Neuronal stem cell (in vitro differentiated cells): ENCODE measurements at regions not wholly inside any gene's neighbourhood (a gene's known extent, or its start where the extent isn't known, plus 50 kb on each side); places are given as distances from the start of the nearest gene placed in this dataset.
"Not testable (repeated sequence)": the region's sequence is repeated elsewhere in the genome, so short reads cannot be mapped to it uniquely, and the experiment has no call there.

Experiments
- DNase-seq: peaks from one replicate; pipeline ENCODE4 v3.0.0-alpha.2; 2013; ENCODE audit warnings: low spot score
- H2AFZ ChIP-seq: one replicate; pipeline ENCODE4 v1.6.1; 2013; ENCODE audit warnings: mild to moderate bottlenecking, low read length, inconsistent platforms
- H2AK5ac ChIP-seq: 2 replicates; pipeline ENCODE4 v1.6.1; 2013; ENCODE audit warnings: low read depth, mild to moderate bottlenecking, inconsistent platforms, low read length, moderate library complexity, mixed read lengths
- H2BK120ac ChIP-seq: 2 replicates; pipeline ENCODE4 v1.6.1; 2013; ENCODE audit warnings: low read depth, mild to moderate bottlenecking, inconsistent platforms, low read length, moderate library complexity, mixed read lengths
- H2BK12ac ChIP-seq: one replicate; pipeline ENCODE4 v1.6.1; 2013; ENCODE audit warnings: low read length, inconsistent platforms
- H2BK15ac ChIP-seq: 2 replicates; pipeline ENCODE4 v1.6.1; 2013; ENCODE audit warnings: mild to moderate bottlenecking, low read length, inconsistent platforms, mixed read lengths
- H2BK5ac ChIP-seq: one replicate; pipeline ENCODE4 v1.6.1; 2013; ENCODE audit warnings: inconsistent platforms, mild to moderate bottlenecking, low read length, moderate library complexity
- H3K14ac ChIP-seq: one replicate; pipeline ENCODE4 v1.6.1; 2013; ENCODE audit warnings: low read length, inconsistent platforms
- H3K18ac ChIP-seq: 2 replicates; pipeline ENCODE4 v1.6.1; 2013; ENCODE audit warnings: low read length, inconsistent platforms
- H3K23ac ChIP-seq: 2 replicates; pipeline ENCODE4 v1.6.1; 2013; ENCODE audit warnings: low read depth, mild to moderate bottlenecking, mixed read lengths, low read length, inconsistent platforms; ENCODE audit not compliant: poor library complexity
- H3K27ac ChIP-seq: replicated peaks from 3 replicates; pipeline ENCODE4 v1.5.1; 2013; ENCODE audit warnings: low read length, inconsistent platforms
- H3K27me3 ChIP-seq, 3 experiments: 2 replicates each; pipeline ENCODE4 v1.6.1; 2013; ENCODE audit warnings: low read length in 3 of 3, mild to moderate bottlenecking in 2 of 3, inconsistent platforms in 1 of 3, low read depth in 1 of 3, mixed read lengths in 1 of 3, moderate library complexity in 1 of 3; ENCODE audit not compliant: control insufficient read depth in 3 of 3, insufficient read depth in 3 of 3
- H3K36me3 ChIP-seq, 2 donors: replicated peaks in 1 of 2; 2 replicates each; pipeline ENCODE4 v1.6.1; 2013; ENCODE audit warnings: low read length in 2 of 2; ENCODE audit not compliant: control insufficient read depth in 2 of 2, insufficient read depth in 2 of 2
- H3K4ac ChIP-seq: 2 replicates; pipeline ENCODE4 v1.6.1; 2013; ENCODE audit warnings: inconsistent platforms, mild to moderate bottlenecking, low read length, moderate library complexity
- H3K4me1 ChIP-seq, 2 donors: 1 replicate in 1 of 2; 2 replicates in 1 of 2; pipeline ENCODE4 v1.6.1; 2013; ENCODE audit warnings: low read length in 2 of 2, low read depth in 1 of 2; ENCODE audit not compliant: control insufficient read depth in 2 of 2, insufficient read depth in 1 of 2
- H3K4me2 ChIP-seq: one replicate; pipeline ENCODE4 v1.6.1; 2013; ENCODE audit warnings: mild to moderate bottlenecking, low read length, inconsistent platforms; ENCODE audit not compliant: insufficient read depth, poor library complexity, severe bottlenecking
- H3K4me3 ChIP-seq, 2 donors: 2 replicates each; pipeline ENCODE4 v1.5.1; 2013; ENCODE audit warnings: low read length in 2 of 2, mild to moderate bottlenecking in 2 of 2, inconsistent platforms in 1 of 2, moderate library complexity in 1 of 2
- H3K79me1 ChIP-seq: one replicate; pipeline ENCODE4 v1.6.1; 2013; ENCODE audit warnings: low read depth, mild to moderate bottlenecking, inconsistent platforms, low read length, moderate library complexity
- H3K9ac ChIP-seq: one replicate; pipeline ENCODE4 v1.6.1; 2013; ENCODE audit warnings: mild to moderate bottlenecking, low read depth, low read length, inconsistent platforms; ENCODE audit not compliant: poor library complexity
- H3K9me3 ChIP-seq, 2 donors: replicated peaks in 1 of 2; 2 replicates each; pipeline versions ENCODE3 to v1.6.1; 2013; ENCODE audit warnings: low read length in 2 of 2, mild to moderate bottlenecking in 2 of 2, inconsistent platforms in 1 of 2, low read depth in 1 of 2, mixed read lengths in 1 of 2, moderate library complexity in 1 of 2; ENCODE audit not compliant: control insufficient read depth in 2 of 2, insufficient read depth in 1 of 2
- H4K8ac ChIP-seq: one replicate; pipeline ENCODE4 v1.6.1; 2013; ENCODE audit warnings: low read depth, mild to moderate bottlenecking, inconsistent platforms, low read length, moderate library complexity
- H4K91ac ChIP-seq: one replicate; pipeline ENCODE4 v1.6.1; 2013; ENCODE audit warnings: low read length, low read depth, mild to moderate bottlenecking, inconsistent platforms; ENCODE audit not compliant: poor library complexity
- WGBS, 2 donors: extraction: QIAGEN DNeasy Blood & Tissue Kit; methylation state at CpG; one replicate each; pipeline ENCODE4 v1.1.7; 2013; ENCODE audit warnings: missing lambda C conversion rate in 2 of 2, mixed read lengths in 1 of 2; ENCODE audit not compliant: insufficient read length in 2 of 2, insufficient replicate concordance in 1 of 2; ENCODE audit errors: extremely low coverage in 2 of 2; 5-methylcytosine and 5-hydroxymethylcytosine counted together

DNA sequence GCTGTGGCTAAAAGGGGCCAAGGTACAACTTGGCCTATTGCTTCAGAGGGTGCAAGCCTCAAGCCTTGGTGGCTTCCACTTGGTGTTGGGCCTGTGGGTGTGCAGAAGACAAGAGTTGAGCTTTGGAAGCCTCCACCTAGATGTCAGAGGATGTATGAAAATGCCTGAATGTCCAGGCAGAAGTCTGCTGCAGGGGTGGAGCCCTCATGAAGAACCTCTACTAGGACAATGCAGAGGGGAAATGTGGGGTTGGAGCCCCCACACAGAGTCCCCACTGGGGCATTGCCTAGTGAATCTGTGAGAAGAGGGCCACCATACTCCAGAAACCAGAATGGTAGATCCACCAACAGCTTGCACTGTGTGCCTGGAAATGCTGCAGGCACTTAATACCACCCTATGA is 332.1 kb upstream of the SASH1 start:
- H4K8ac ChIP-seq, H3K27ac ChIP-seq, H4K91ac ChIP-seq, H3K4me3 ChIP-seq, H3K4ac ChIP-seq, H2AFZ ChIP-seq, H3K9me3 ChIP-seq, H2BK120ac ChIP-seq, H3K27me3 ChIP-seq, H3K9ac ChIP-seq, H3K36me3 ChIP-seq, H3K18ac ChIP-seq, H2BK15ac ChIP-seq, H2AK5ac ChIP-seq, H3K4me1 ChIP-seq, H2BK12ac ChIP-seq, H3K23ac ChIP-seq, H2BK5ac ChIP-seq, DNase-seq, H3K4me2 ChIP-seq, H3K14ac ChIP-seq, H3K79me1 ChIP-seq: not testable (repeated sequence)

DNA sequence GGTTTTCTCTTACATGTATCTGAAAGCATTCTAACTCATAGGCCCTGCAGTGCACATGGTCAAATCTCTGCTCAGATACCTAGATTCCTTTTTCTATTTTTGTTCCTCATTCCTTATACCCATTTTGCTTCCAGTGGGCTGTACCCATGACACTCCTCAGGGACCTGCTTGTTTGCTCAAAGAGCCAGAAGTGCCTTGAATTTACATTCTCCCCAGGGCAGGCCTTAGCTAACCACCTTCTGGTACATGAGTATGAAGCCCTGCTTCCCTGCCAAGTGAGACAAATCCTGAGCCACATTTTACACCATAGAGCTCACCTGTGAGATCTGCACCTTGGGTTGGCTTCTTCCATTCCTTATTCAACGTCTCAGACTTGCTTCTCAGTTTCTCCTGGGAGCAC is 326.6 kb upstream of the SASH1 start:
- H3K27me3 ChIP-seq: no peaks in the 10 kb centered on the region
- no peak overlapping the region for H3K27ac ChIP-seq

DNA sequence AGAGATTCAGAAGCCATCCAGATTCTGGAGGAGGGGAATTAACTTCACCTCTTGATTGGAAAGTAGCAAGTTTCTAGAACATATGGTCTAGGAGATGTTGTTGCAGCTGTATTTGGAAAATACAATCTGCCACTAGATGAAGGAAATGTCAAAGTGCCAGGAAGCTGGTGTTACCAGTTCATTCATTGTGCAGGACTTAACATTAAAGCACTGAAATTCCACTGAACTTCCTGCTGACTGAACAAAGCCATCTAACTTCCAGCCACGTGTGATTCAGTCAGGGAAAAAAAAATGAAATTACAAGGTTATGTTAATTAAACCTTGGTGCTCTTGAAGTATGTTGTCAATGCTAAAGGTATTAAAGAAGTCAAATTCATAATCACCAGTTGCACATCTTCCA is 321.5 kb upstream of the SASH1 start:
- Histone ChIP-seq H3K23ac (no peak overlapping the region), H2BK12ac (no peak overlapping the region), H2BK120ac (no peak overlapping the region), H2AFZ (peak overlapping the region; percentile 27), H3K14ac (no peak overlapping the region), H2BK5ac (no peak overlapping the region), H3K4ac (no peak overlapping the region), H3K4me1 (peaks cover 2 to 9% of the 10 kb centered on the region in 2 donors), H3K9me3 (no peaks in the 10 kb centered on the region), H2BK15ac (no peak overlapping the region), H3K79me1 (no peaks in the 10 kb centered on the region), H4K8ac (no peak overlapping the region), H4K91ac (no peak overlapping the region), H3K18ac (no peak overlapping the region), H3K4me2 (no peak overlapping the region), H2AK5ac (no peak overlapping the region), H3K4me3 (no peak overlapping the region), H3K27me3 (no peaks in the 10 kb centered on the region), H3K9ac (no peak overlapping the region), H3K27ac (no peak overlapping the region), H3K36me3 (no peaks in the 10 kb centered on the region)
- DNase-seq: no peak
- WGBS, 2 donors: no CpG with 5 or more reads among the region's 1 CpG

More for the DNA sequence above, 326.6 kb upstream of the SASH1 start:
- no peak overlapping the region for H4K91ac ChIP-seq
- H3K14ac ChIP-seq: no peak overlapping the region
- no peak overlapping the region for H3K18ac ChIP-seq
- H3K9me3 ChIP-seq: peaks cover 5 to 6% of the 10 kb centered on the region in 2 donors
- no peak overlapping the region for H3K4me3 ChIP-seq
- no peak overlapping the region for H2BK12ac ChIP-seq
- H2BK5ac ChIP-seq: no peak overlapping the region
- no peak overlapping the region for H2AK5ac ChIP-seq
- WGBS, 2 donors: no CpG with 5 or more reads among the region's 1 CpG
- H4K8ac ChIP-seq: no peak overlapping the region
- no peak overlapping the region for H3K4me2 ChIP-seq
- H3K4ac ChIP-seq: no peak overlapping the region
- no peaks in the 10 kb centered on the region for H3K79me1 ChIP-seq
- H2BK120ac ChIP-seq: no peak overlapping the region
- no peak overlapping the region for H3K9ac ChIP-seq
- peaks cover 0 to 6% of the 10 kb centered on the region in 2 donors for H3K4me1 ChIP-seq
- no peaks in the 10 kb centered on the region for H3K36me3 ChIP-seq
- H3K23ac ChIP-seq: no peak overlapping the region
- H2BK15ac ChIP-seq: no peak overlapping the region
- DNase-seq: no peak
- H2AFZ ChIP-seq: no peak overlapping the region

DNA sequence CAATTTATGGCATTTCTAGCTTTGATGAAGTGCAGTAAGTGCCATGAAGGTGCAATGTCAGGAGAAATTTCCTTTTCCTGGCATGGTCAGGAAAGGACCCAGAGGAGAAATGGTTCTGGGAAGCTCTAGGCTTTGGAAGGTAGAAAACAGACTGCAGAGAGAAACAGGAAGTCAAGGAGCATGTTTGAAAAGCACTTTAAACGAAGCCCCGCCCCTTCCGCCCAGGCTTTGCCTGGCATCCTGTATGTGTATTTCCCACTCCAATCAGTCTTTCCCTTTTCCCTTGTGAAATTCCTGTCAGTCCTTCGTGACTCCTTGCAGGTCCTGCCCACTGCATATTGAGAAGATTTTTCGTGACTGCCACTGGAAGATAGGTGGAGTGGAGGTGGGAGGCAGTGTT is 320.9 kb upstream of the SASH1 start:
- no peak overlapping the region for H3K9ac ChIP-seq
- H3K27ac ChIP-seq: no peak overlapping the region
- no peak overlapping the region for H3K4ac ChIP-seq
- H4K8ac ChIP-seq: no peak overlapping the region
- H2BK15ac ChIP-seq: no peak overlapping the region
- no peaks in the 10 kb centered on the region for H3K79me1 ChIP-seq
- no peak overlapping the region for H3K18ac ChIP-seq
- no peak for DNase-seq
- H3K36me3 ChIP-seq: no peaks in the 10 kb centered on the region
- no peak overlapping the region for H2AK5ac ChIP-seq
- no peak overlapping the region for H2AFZ ChIP-seq
- H3K4me2 ChIP-seq: no peak overlapping the region
- no peak overlapping the region for H3K23ac ChIP-seq
- no peak overlapping the region for H2BK5ac ChIP-seq
- H4K91ac ChIP-seq: no peak overlapping the region
- H3K4me3 ChIP-seq: no peak overlapping the region
- no CpG with 5 or more reads among the region's 5 CpGs for WGBS, 2 donors
- no peaks in the 10 kb centered on the region for H3K9me3 ChIP-seq
- H2BK12ac ChIP-seq: no peak overlapping the region
- H2BK120ac ChIP-seq: no peak overlapping the region
- H3K27me3 ChIP-seq: no peaks in the 10 kb centered on the region
- no peak overlapping the region for H3K14ac ChIP-seq
- peaks cover 2 to 9% of the 10 kb centered on the region in 2 donors for H3K4me1 ChIP-seq
